ENCODE measurements at regions not wholly inside any gene's neighbourhood (a gene's known extent, or its start where the extent isn't known, plus 50 kb on each side); places are given as distances from the start of the nearest gene placed in this dataset.

- TF ChIP-seq, protein P1, sequence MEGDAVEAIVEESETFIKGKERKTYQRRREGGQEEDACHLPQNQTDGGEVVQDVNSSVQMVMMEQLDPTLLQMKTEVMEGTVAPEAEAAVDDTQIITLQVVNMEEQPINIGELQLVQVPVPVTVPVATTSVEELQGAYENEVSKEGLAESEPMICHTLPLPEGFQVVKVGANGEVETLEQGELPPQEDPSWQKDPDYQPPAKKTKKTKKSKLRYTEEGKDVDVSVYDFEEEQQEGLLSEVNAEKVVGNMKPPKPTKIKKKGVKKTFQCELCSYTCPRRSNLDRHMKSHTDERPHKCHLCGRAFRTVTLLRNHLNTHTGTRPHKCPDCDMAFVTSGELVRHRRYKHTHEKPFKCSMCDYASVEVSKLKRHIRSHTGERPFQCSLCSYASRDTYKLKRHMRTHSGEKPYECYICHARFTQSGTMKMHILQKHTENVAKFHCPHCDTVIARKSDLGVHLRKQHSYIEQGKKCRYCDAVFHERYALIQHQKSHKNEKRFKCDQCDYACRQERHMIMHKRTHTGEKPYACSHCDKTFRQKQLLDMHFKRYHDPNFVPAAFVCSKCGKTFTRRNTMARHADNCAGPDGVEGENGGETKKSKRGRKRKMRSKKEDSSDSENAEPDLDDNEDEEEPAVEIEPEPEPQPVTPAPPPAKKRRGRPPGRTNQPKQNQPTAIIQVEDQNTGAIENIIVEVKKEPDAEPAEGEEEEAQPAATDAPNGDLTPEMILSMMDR (IDR thresholded peaks at IDR 0.05) = no peak
- TF ChIP-seq POLR2AphosphoS5 (IDR thresholded peaks at IDR 0.05; ENCODE audit: insufficient read depth in 1 of 2, low read depth in 1 of 2) = no peak
- TF ChIP-seq POLR2A (IDR thresholded peaks at IDR 0.05) = no peak
Observed at GRCh38 chr4:14581741-14582140, 420.5 kb upstream of the CPEB2 start.

Measured in vagina (tissue), 2 donors.